ENCODE measurements at regions not wholly inside any gene's neighbourhood (a gene's known extent, or its start where the extent isn't known, plus 50 kb on each side); places are given as distances from the start of the nearest gene placed in this dataset.

DNA sequence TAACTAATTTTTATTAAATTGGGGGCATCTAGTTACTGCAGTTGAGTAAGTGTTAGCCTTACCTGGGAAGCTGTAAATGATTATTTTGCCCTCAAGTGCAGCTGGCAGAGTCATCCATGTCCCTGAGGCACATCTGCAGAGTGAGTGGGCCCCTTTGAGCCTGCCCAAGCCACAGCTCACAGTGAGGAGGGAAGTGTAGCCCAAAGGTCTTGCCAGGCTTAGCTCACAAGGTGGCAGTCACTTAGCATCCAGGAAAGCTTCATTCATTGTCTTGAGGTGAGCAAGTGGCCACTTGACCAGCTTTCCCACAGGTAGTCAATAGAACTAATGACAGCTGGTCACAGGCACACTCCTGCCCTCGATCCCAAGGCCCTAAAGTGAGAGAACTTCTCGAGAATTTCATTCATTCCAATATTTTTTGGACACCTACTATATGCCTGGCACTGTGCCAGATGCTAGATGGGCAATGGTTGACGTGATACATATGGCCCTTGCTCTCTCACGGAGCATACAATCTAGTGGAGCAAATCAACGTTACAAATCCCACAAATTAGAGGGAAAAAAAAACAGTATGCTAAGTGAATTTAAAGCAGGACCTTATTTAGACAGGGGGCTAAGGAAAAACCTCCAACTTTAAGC, 163.3 kb upstream of the IL12A start:
- in situ Hi-C loops (cut with HindIII; ENCODE audit: low sequenced_read_pairs), result loop anchor here (5.0 kb wide), 1 partner anchor 167 kb away; no protein-coding TSS in a partner anchor

- in situ Hi-C loops (cut with HindIII; ENCODE audit: low sequenced_read_pairs), result loop anchor here (5.0 kb wide), 1 partner anchor 164 kb away; no protein-coding TSS in a partner anchor
These were observed 160.1 kb upstream of the IL12A start for GRCh38 chr3:159828542-159828943.

DNA sequence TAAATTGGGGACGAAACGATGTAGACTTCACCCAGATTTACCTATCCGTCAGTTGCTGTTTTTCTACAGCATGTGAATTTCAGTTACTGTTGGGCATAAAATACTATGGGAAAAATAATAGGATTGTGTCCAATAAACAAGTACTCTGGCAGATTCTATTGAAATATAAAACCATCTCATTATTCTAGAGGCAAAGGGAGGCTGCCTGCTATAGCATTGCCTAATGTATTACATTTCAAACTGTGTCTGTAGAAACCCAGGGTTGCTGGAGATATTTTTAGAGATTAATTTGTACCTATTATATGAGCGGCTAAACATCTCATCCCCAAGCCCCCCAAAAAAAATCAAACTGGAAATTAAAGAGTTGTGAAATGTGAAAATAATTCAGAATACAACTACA, 159.6 kb upstream of the IL12A start:
- in situ Hi-C loops (cut with HindIII; ENCODE audit: low sequenced_read_pairs), result loop anchor here (5.0 kb wide), 1 partner anchor 163 kb away; no protein-coding TSS in a partner anchor

DNA sequence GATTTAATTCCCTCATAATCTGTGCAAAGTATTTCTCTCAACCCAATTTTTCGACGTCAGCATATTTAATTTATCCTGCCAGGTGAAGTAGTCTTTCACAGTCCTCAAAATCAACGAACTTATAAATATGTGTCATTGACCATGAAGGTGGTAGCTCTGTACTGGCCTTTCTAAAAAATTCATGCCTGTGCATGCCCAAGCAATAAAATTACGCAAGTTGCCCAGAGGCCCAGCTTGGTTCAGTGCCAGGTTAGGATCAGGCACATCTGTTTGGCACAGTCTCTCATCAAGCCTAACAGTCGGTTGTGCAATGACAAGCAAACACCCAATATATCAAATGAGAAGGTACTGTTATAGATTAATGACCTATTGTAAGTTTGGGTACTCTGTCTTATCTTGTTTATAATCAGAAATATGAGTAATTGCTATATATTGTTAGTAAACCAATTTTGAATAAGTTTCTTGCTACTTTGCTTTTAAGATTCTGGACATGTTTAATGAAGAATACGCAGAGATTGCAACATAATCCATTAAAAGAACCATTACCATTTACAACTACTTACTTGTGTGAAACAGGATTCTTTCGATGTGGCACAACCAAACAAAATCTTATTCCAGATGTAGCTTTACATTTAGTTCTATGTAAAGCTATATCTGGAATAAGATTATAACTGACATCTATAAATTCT, 159.0 kb upstream of the IL12A start:
- in situ Hi-C loops (cut with HindIII; ENCODE audit: low sequenced_read_pairs), result loop anchor here (5.0 kb wide), 1 partner anchor 163 kb away; no protein-coding TSS in a partner anchor

- in situ Hi-C loops (cut with HindIII; ENCODE audit: low sequenced_read_pairs), result no loop called here
These were observed 158.0 kb upstream of the IL12A start for GRCh38 chr3:159830523-159831154.

DNA sequence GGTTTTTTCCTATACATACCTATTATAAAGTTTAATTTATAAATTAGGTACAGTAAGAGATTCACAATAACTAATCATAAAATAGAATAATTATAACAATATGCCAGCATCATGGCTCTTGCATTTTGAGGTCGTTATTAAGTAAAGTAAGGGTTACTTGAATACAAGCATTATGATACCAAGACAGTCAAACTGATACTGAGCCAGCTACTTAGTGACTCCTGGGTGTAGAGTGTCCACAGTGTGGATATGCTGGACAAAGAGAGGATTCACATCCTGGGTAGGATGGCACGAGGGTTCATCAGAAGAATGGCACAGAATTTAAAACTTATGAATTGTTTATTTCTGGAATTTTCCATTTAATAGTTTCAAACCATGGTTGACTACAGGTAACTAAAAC, 157.2 kb upstream of the IL12A start:
- in situ Hi-C loops (cut with HindIII; ENCODE audit: low sequenced_read_pairs), result no loop called here

- in situ Hi-C loops (cut with HindIII; ENCODE audit: low sequenced_read_pairs), result no loop called here
These were observed 156.6 kb upstream of the IL12A start for GRCh38 chr3:159832024-159832423.

- in situ Hi-C loops (cut with HindIII; ENCODE audit: low sequenced_read_pairs), result no loop called here
These were observed 153.5 kb upstream of the IL12A start for GRCh38 chr3:159835126-159835525.

DNA sequence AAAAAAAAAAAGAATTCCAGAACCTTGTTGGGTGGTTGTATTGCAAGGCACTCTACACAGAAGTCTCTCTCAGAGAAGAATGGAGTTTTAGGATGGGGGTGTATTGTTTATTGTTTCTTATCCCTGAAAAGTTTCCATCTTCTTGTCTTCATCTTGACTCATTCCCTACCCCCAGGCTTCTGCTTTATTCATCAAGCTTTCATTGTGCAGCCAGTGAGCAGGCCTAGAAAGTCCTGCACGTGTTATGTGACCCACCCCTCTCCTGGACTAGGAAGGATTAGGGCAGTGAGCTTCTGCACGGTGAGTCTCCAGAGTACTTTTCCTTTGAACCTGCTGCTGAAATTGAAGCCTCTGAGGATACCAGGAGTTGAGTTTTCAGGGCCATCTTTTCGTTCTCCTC, 150.9 kb upstream of the IL12A start:
- in situ Hi-C loops (cut with HindIII; ENCODE audit: low sequenced_read_pairs), result no loop called here

DNA sequence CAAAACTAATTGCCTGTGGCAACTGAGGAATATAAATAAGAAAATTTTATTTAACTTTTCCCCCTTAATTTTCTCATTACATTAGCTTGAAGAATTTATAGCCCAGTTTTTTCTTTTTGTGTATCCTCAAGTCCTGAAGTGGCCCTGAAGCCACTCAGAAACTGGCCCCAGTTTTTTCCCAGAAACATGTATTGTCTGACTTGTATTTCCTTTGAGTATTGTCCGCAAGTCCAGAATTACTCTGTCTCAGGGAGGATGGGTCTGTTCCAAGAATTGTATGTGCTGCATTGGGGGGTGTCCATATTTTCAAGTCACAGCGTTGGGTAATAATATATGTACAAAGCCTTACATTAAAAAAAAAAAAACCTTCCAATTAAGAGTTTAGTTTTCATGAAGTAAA, 149.7 kb upstream of the IL12A start:
- in situ Hi-C loops (cut with HindIII; ENCODE audit: low sequenced_read_pairs), result no loop called here

DNA sequence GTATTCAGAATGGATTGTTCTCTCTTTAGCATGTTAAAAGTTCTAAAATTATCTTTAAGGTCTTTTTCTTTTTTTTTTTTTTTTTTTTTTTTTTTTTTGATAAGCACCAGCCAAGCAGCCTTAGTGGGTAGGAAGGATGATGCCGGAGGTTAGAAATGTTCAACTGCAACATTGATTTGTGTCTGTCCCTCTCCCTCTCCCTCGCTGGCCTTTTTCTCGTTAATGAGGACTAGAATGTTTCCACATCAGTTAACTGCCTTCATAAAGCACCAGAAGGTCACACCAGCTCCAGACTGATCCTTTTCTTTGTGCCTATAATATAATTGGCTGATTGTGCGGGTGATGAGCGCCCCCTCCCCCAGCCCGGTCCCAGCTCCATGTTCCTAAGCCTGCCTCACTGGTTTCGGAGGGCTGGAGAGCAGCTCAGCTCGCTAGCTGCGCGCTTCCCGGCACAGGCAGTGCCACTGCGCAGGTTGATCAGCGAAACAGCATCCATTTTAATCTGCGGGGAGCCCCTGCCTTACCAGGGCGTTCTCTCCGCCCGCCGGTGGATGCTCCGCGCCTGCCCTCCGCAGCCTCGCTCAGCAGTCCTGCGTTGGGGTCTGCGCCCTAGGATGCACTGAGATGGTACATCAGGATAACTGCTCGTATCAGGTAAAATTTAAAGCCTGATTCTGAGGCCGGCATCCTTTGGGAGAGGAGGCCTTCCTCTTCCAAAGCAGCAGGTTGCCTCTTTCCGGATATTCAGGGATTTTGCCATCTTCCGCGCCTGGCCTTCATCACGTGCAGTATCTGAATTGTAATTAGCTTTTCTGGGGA, 148.9 kb upstream of the IL12A start, which contains the start of gene SCHIP1:
SCHIP1 (plus strand) TSS at position 301 of the 819 bp plus-strand sequence.
- in situ Hi-C loops (cut with HindIII; ENCODE audit: low sequenced_read_pairs), result no loop called here

GRCh38 chr3:159840703-159841299, 147.8 kb upstream of the IL12A start:
- in situ Hi-C loops (cut with HindIII; ENCODE audit: low sequenced_read_pairs), result no loop called here

DNA sequence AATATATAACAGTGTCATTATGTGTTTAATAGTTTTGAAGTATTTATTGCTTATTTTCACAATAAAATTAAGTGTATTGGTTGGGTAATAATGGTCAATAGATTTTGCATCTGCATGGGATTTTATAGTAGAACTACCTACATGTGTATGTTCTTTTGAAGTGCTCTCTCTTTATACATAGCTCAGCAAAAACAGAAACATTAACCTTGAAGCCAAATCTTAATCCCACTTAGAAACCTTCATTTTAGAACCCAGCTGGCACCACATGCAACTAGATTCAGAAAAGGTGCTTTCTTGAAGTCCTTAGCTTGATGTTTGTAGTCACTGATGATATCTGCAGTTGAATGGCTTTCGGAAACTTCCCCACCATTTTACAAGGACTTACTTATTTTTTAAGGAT, 146.9 kb upstream of the IL12A start:
- in situ Hi-C loops (cut with HindIII; ENCODE audit: low sequenced_read_pairs), result no loop called here

DNA sequence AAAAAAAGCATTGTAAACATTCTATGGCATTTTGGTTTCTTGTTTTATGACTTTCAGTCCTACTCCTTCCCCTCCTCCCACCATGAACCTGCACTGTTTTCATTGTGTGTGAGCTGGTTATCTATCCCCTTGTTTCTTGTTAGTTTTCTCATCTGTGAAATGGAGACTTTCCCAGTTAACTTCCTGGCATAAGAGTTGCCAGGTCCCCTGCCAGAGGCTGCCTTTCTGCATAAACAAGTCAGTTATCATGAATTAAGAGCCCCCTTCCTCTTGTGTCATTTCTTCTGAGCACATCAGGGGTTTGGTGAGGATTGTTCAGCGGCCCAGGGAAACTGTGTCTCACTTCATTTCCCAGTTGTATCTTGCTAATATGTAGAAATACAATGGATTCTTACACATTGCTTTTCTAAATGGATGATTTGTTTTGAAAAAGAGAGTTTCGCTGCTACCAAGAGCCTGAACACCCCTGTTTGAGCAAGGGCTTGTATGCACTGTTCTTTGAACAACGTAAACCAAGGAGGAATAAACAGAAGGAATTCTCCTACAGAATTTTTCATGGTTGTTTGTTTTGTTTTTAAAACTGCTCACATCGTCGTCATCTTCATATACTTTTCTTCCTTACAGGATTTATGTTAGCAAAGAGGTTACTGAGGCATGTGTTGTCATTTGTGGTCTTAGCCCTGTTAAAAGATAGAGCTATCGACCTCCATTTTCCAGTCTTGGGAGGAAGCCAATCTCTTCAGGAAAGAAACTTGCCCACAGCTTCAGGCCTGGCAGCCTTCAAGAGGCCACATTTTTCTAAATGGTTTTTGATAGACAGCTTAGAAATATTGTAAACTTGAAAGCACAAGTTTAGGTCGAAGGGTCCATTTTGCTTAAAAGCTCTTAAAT, 144.6 kb upstream of the IL12A start:
- in situ Hi-C loops (cut with HindIII; ENCODE audit: low sequenced_read_pairs), result no loop called here

DNA sequence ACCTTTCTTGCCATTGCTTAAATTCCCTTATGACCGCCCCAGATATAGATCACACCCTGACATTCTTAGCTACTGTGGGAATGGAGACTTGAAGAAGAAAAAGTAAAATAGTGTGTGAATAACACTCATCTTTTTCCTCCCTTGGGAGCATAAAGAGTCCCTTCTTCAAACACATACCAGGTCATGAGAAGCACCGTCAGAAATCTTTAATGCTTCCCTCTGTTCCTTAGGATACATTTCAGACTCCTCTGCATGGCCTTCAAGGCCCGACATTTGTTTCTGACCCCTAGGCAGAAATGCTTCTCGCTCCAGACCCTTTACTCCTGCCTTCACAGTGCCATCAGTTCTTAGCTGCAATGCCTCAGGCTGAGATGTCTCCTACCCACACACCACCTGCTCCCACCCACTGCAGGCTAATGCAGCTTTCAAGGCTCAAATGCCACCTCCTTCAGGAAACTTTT, 143.8 kb upstream of the IL12A start:
- in situ Hi-C loops (cut with HindIII; ENCODE audit: low sequenced_read_pairs), result no loop called here

DNA sequence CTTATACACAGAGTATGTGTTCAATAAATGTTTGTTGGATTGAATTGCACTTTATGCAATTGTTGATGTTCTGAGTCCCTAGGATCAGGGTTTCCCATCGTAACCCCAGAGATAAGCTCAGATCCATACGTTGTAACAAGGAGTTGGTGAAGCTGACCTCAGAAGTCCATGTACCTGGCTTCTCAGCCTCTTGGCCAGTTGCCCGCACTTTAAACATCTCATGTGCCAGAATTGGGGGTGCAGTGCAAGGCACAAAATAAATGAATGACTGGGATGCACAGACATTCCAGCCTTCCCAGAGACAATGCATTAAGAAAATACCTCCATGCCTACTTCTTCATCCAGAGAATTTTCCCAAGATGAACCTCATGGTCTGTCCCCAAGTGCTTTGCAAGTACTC, 142.9 kb upstream of the IL12A start:
- in situ Hi-C loops (cut with HindIII; ENCODE audit: low sequenced_read_pairs), result no loop called here

GRCh38 chr3:159846255-159846654, 142.4 kb upstream of the IL12A start:
- in situ Hi-C loops (cut with HindIII; ENCODE audit: low sequenced_read_pairs), result no loop called here

GRCh38 chr3:159848348-159849118, 140.1 kb upstream of the IL12A start:
- in situ Hi-C loops (cut with HindIII; ENCODE audit: low sequenced_read_pairs), result no loop called here

- in situ Hi-C loops (cut with HindIII; ENCODE audit: low sequenced_read_pairs), result no loop called here
These were observed 138.2 kb upstream of the IL12A start for GRCh38 chr3:159850481-159850880.

Measured in endothelial cell of hepatic sinusoid (primary cell).